ENCODE measurements at regions not wholly inside any gene's neighbourhood (a gene's known extent, or its start where the extent isn't known, plus 50 kb on each side); places are given as distances from the start of the nearest gene placed in this dataset.

DNA sequence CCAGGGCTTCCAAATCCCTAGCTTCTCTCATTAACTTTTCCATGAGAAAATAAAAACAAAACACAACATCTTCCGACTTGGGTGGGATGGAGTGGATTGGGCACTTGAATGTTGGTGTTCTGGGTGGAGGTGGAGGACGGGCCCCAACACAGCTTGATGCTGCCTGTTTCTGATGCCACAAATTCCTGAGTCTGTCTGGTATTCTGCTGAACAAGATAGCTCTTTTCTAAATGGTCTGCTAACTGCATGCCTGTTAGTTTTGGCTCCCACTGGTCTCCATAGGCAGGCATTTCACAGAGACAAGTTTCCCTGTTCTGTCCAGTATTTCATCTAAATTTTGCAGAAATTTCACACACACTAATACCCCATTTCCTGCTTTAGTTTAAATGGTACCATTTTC lies 160.9 kb upstream of the FZD8 start:
- no peaks in the 10 kb centered on the region for H3K4me1 ChIP-seq
- no peak overlapping the region for H3K27ac ChIP-seq
- no peak for TF ChIP-seq POLR2A (IDR thresholded peaks at IDR 0.05)
- TF ChIP-seq, protein P1, sequence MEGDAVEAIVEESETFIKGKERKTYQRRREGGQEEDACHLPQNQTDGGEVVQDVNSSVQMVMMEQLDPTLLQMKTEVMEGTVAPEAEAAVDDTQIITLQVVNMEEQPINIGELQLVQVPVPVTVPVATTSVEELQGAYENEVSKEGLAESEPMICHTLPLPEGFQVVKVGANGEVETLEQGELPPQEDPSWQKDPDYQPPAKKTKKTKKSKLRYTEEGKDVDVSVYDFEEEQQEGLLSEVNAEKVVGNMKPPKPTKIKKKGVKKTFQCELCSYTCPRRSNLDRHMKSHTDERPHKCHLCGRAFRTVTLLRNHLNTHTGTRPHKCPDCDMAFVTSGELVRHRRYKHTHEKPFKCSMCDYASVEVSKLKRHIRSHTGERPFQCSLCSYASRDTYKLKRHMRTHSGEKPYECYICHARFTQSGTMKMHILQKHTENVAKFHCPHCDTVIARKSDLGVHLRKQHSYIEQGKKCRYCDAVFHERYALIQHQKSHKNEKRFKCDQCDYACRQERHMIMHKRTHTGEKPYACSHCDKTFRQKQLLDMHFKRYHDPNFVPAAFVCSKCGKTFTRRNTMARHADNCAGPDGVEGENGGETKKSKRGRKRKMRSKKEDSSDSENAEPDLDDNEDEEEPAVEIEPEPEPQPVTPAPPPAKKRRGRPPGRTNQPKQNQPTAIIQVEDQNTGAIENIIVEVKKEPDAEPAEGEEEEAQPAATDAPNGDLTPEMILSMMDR (IDR thresholded peaks at IDR 0.05), result no peak

DNA sequence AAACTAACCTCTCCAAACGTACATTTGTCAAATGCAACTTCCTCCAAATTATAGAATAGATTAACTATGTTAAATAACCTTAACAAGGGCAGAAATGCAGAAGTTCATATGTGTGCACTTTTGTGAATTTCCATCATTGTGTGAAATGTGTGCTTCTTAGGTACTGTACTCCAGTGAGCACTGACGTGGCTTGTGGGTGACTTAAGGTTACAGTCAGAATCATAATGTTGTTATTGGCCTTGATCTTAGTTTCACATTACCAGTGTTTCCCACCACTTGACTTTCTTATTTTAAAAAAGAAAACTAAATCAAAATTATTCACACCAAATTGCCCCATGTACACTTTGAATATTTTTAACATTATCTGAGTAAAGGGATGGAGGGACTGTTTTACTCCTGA lies 155.1 kb upstream of the FZD8 start:
- Histone ChIP-seq H3K27ac (no peak overlapping the region), H3K36me3 (no peaks in the 10 kb centered on the region), H3K4me1 (no peaks in the 10 kb centered on the region), H3K4me3 (no peak overlapping the region), H3K9me3 (no peaks in the 10 kb centered on the region), H3K27me3 (no peaks in the 10 kb centered on the region)
- TF ChIP-seq POLR2A (IDR thresholded peaks at IDR 0.05), result no peak
- TF ChIP-seq, protein P1 (IDR thresholded peaks at IDR 0.05), result no peak
- DNase-seq, result no peak

More for the DNA sequence above, 160.9 kb upstream of the FZD8 start:
- H3K4me3 ChIP-seq, result no peak overlapping the region
- no peaks in the 10 kb centered on the region for H3K27me3 ChIP-seq
- H3K9me3 ChIP-seq, result no peaks in the 10 kb centered on the region
- no peaks in the 10 kb centered on the region for H3K36me3 ChIP-seq
- no peak for DNase-seq

DNA sequence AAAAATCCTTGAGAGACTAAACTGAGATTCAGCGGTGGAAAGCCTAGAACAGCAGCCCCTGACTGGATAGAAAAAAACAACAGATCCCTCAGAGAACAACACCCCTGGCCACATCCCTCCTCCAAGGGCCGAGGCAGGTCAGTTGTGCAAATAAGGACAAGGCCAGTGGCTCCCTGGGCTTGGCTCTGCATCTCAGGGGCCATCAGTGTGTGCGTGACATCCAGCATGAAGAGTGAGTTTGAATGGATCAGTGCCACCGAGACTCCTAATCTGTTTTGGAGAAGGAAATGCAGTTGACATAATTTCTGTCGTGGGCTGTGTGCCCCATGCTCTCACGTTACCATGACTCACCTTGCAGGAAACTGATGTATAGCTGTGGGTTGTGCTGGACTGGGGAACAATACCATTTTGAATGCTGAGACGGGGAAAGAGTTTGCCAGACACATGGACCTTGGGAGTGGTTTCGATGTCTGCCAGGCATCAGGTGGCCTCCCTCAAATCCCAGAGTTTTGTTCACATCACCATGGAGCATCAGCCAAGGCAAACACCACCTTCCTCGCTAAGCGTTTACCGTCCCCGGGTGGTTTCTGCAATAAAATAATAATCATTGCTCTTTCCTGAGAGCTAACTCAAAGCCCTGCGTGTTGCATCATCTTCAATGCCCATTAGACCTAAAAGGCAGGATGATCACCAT lies 153.2 kb upstream of the FZD8 start:
- no peaks in the 10 kb centered on the region for H3K9me3 ChIP-seq
- no peaks in the 10 kb centered on the region for H3K36me3 ChIP-seq
- no peak overlapping the region for H3K4me3 ChIP-seq
- no peak for DNase-seq
- TF ChIP-seq POLR2A (IDR thresholded peaks at IDR 0.05), result no peak
- TF ChIP-seq, protein P1 (IDR thresholded peaks at IDR 0.05), result no peak
- H3K4me1 ChIP-seq, result no peaks in the 10 kb centered on the region
- no peaks in the 10 kb centered on the region for H3K27me3 ChIP-seq
- no peak overlapping the region for H3K27ac ChIP-seq

DNA sequence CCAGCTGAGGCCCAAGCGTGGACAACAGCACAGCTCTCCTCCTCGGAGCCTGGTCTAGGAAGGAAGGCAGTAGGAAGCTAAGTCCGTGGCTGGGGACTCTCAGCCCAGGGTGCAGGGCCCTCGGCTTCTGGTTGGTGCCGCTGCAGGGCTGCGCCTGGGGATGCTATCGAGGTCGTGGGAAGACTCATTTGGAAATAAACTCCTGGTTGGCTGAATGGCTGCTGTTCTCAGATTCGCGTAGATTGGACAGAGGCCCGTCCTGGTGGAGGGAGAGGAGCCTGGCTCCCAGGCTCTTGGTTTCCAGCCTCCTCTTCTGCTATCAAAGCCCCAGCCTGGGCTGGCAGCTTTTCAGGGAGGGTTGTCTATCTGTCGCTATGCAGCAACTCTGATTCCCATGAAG lies 152.6 kb upstream of the FZD8 start:
- H3K4me3 ChIP-seq, result no peak overlapping the region
- no peak overlapping the region for H3K27ac ChIP-seq
- DNase-seq, result no peak
- no peaks in the 10 kb centered on the region for H3K27me3 ChIP-seq
- H3K4me1 ChIP-seq, result no peaks in the 10 kb centered on the region
- no peaks in the 10 kb centered on the region for H3K9me3 ChIP-seq
- H3K36me3 ChIP-seq, result no peaks in the 10 kb centered on the region
- TF ChIP-seq, protein P1 (IDR thresholded peaks at IDR 0.05), result no peak
- no peak for TF ChIP-seq POLR2A (IDR thresholded peaks at IDR 0.05)

DNA sequence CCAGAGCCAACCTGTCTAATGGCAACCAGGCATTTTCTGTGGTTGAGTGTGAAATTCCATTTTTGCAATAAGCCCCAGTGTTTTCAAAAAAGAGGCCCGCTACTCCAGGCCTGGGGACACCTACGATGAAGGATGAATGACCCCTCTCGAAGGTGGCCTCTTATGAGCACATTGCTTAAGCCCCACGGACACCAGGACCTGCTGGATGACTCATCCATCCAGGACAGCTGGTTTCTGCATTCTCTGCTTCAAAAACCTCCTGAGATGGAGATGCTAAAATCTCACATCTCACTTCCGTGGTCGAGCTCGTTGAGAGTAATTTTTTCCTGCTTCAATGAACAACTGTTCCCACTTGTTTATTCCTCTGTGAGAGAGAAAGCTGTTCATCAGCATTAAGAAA lies 150.2 kb upstream of the FZD8 start:
- TF ChIP-seq, protein P1 (IDR thresholded peaks at IDR 0.05), result no peak
- no peak for TF ChIP-seq POLR2A (IDR thresholded peaks at IDR 0.05)
- Histone ChIP-seq H3K4me1 (no peaks in the 10 kb centered on the region), H3K27me3 (no peaks in the 10 kb centered on the region), H3K9me3 (no peaks in the 10 kb centered on the region), H3K27ac (no peak overlapping the region), H3K4me3 (no peak overlapping the region), H3K36me3 (no peaks in the 10 kb centered on the region)
- no peak for DNase-seq

DNA sequence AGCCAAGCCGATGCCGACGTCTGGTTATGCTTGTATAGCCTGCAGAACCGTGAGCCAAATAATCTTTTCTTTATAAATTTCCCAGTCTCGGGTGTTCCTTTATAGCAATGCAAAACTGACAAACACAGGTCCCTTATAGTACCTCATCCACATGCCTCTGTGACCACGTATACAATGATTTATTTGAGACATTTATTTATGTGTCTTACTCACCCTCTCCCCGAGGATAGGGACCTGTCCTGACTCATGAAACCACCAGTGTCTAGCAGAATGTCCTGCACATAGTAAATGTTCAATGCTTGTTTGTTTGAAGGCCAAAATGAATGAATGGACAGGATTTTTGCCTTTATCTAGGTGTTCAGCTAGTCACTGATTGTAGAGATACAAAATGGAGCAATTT lies 147.9 kb upstream of the FZD8 start:
- no peak for TF ChIP-seq POLR2A (IDR thresholded peaks at IDR 0.05)
- TF ChIP-seq, protein P1 (IDR thresholded peaks at IDR 0.05), result no peak
- no peaks in the 10 kb centered on the region for H3K9me3 ChIP-seq

More for the DNA sequence above, 147.9 kb upstream of the FZD8 start:
- Histone ChIP-seq H3K4me3 (no peak overlapping the region), H3K36me3 (no peaks in the 10 kb centered on the region), H3K4me1 (no peaks in the 10 kb centered on the region), H3K27me3 (no peaks in the 10 kb centered on the region), H3K27ac (no peak overlapping the region)
- DNase-seq, result no peak

All from Peyer's patch (tissue), 4 donors.